Neuronal stem cell (in vitro differentiated cells): ENCODE measurements at regions not wholly inside any gene's neighbourhood (a gene's known extent, or its start where the extent isn't known, plus 50 kb on each side); places are given as distances from the start of the nearest gene placed in this dataset.

Experiments
- DNase-seq: peaks from one replicate; pipeline ENCODE4 v3.0.0-alpha.2; 2013; ENCODE audit warnings: low spot score
- H2AFZ ChIP-seq: one replicate; pipeline ENCODE4 v1.6.1; 2013; ENCODE audit warnings: mild to moderate bottlenecking, low read length, inconsistent platforms
- H2AK5ac ChIP-seq: 2 replicates; pipeline ENCODE4 v1.6.1; 2013; ENCODE audit warnings: low read depth, mild to moderate bottlenecking, inconsistent platforms, low read length, moderate library complexity, mixed read lengths
- H2BK120ac ChIP-seq: 2 replicates; pipeline ENCODE4 v1.6.1; 2013; ENCODE audit warnings: low read depth, mild to moderate bottlenecking, inconsistent platforms, low read length, moderate library complexity, mixed read lengths
- H2BK12ac ChIP-seq: one replicate; pipeline ENCODE4 v1.6.1; 2013; ENCODE audit warnings: low read length, inconsistent platforms
- H2BK15ac ChIP-seq: 2 replicates; pipeline ENCODE4 v1.6.1; 2013; ENCODE audit warnings: mild to moderate bottlenecking, low read length, inconsistent platforms, mixed read lengths
- H2BK5ac ChIP-seq: one replicate; pipeline ENCODE4 v1.6.1; 2013; ENCODE audit warnings: inconsistent platforms, mild to moderate bottlenecking, low read length, moderate library complexity
- H3K14ac ChIP-seq: one replicate; pipeline ENCODE4 v1.6.1; 2013; ENCODE audit warnings: low read length, inconsistent platforms
- H3K18ac ChIP-seq: 2 replicates; pipeline ENCODE4 v1.6.1; 2013; ENCODE audit warnings: low read length, inconsistent platforms
- H3K23ac ChIP-seq: 2 replicates; pipeline ENCODE4 v1.6.1; 2013; ENCODE audit warnings: low read depth, mild to moderate bottlenecking, mixed read lengths, low read length, inconsistent platforms; ENCODE audit not compliant: poor library complexity
- H3K27ac ChIP-seq: replicated peaks from 3 replicates; pipeline ENCODE4 v1.5.1; 2013; ENCODE audit warnings: low read length, inconsistent platforms
- H3K27me3 ChIP-seq, 3 experiments: 2 replicates each; pipeline ENCODE4 v1.6.1; 2013; ENCODE audit warnings: low read length in 3 of 3, mild to moderate bottlenecking in 2 of 3, inconsistent platforms in 1 of 3, low read depth in 1 of 3, mixed read lengths in 1 of 3, moderate library complexity in 1 of 3; ENCODE audit not compliant: control insufficient read depth in 3 of 3, insufficient read depth in 3 of 3
- H3K36me3 ChIP-seq, 2 donors: replicated peaks in 1 of 2; 2 replicates each; pipeline ENCODE4 v1.6.1; 2013; ENCODE audit warnings: low read length in 2 of 2; ENCODE audit not compliant: control insufficient read depth in 2 of 2, insufficient read depth in 2 of 2
- H3K4ac ChIP-seq: 2 replicates; pipeline ENCODE4 v1.6.1; 2013; ENCODE audit warnings: inconsistent platforms, mild to moderate bottlenecking, low read length, moderate library complexity
- H3K4me1 ChIP-seq, 2 donors: 1 replicate in 1 of 2; 2 replicates in 1 of 2; pipeline ENCODE4 v1.6.1; 2013; ENCODE audit warnings: low read length in 2 of 2, low read depth in 1 of 2; ENCODE audit not compliant: control insufficient read depth in 2 of 2, insufficient read depth in 1 of 2
- H3K4me2 ChIP-seq: one replicate; pipeline ENCODE4 v1.6.1; 2013; ENCODE audit warnings: mild to moderate bottlenecking, low read length, inconsistent platforms; ENCODE audit not compliant: insufficient read depth, poor library complexity, severe bottlenecking
- H3K4me3 ChIP-seq, 2 donors: 2 replicates each; pipeline ENCODE4 v1.5.1; 2013; ENCODE audit warnings: low read length in 2 of 2, mild to moderate bottlenecking in 2 of 2, inconsistent platforms in 1 of 2, moderate library complexity in 1 of 2
- H3K79me1 ChIP-seq: one replicate; pipeline ENCODE4 v1.6.1; 2013; ENCODE audit warnings: low read depth, mild to moderate bottlenecking, inconsistent platforms, low read length, moderate library complexity
- H3K9ac ChIP-seq: one replicate; pipeline ENCODE4 v1.6.1; 2013; ENCODE audit warnings: mild to moderate bottlenecking, low read depth, low read length, inconsistent platforms; ENCODE audit not compliant: poor library complexity
- H3K9me3 ChIP-seq, 2 donors: replicated peaks in 1 of 2; 2 replicates each; pipeline versions ENCODE3 to v1.6.1; 2013; ENCODE audit warnings: low read length in 2 of 2, mild to moderate bottlenecking in 2 of 2, inconsistent platforms in 1 of 2, low read depth in 1 of 2, mixed read lengths in 1 of 2, moderate library complexity in 1 of 2; ENCODE audit not compliant: control insufficient read depth in 2 of 2, insufficient read depth in 1 of 2
- H4K8ac ChIP-seq: one replicate; pipeline ENCODE4 v1.6.1; 2013; ENCODE audit warnings: low read depth, mild to moderate bottlenecking, inconsistent platforms, low read length, moderate library complexity
- H4K91ac ChIP-seq: one replicate; pipeline ENCODE4 v1.6.1; 2013; ENCODE audit warnings: low read length, low read depth, mild to moderate bottlenecking, inconsistent platforms; ENCODE audit not compliant: poor library complexity
- WGBS, 2 donors: extraction: QIAGEN DNeasy Blood & Tissue Kit; methylation state at CpG; one replicate each; pipeline ENCODE4 v1.1.7; 2013; ENCODE audit warnings: missing lambda C conversion rate in 2 of 2, mixed read lengths in 1 of 2; ENCODE audit not compliant: insufficient read length in 2 of 2, insufficient replicate concordance in 1 of 2; ENCODE audit errors: extremely low coverage in 2 of 2; 5-methylcytosine and 5-hydroxymethylcytosine counted together

GRCh38 chr11:43010042-43010441 is 301.8 kb upstream of the API5 start:
- Histone ChIP-seq H3K4ac (no peak overlapping the region), H3K18ac (no peak overlapping the region), H3K79me1 (no peaks in the 10 kb centered on the region), H4K8ac (no peak overlapping the region), H3K23ac (no peak overlapping the region), H4K91ac (no peak overlapping the region), H2BK5ac (no peak overlapping the region), H3K27ac (no peak overlapping the region), H3K4me3 (no peak overlapping the region), H2BK120ac (no peak overlapping the region), H3K36me3 (no peaks in the 10 kb centered on the region), H3K9me3 (no peaks in the 10 kb centered on the region), H3K27me3 (no peaks in the 10 kb centered on the region), H3K4me1 (peaks cover 0 to 2% of the 10 kb centered on the region in 2 donors), H3K4me2 (no peak overlapping the region), H2AK5ac (no peak overlapping the region), H2BK15ac (no peak overlapping the region), H3K9ac (no peak overlapping the region), H3K14ac (no peak overlapping the region), H2AFZ (no peak overlapping the region), H2BK12ac (no peak overlapping the region)
- DNase-seq, result no peak
- no CpG with 5 or more reads among the region's 4 CpGs for WGBS, 2 donors

GRCh38 chr11:43012606-43013005 is 299.2 kb upstream of the API5 start:
- no peak overlapping the region for H2BK15ac ChIP-seq
- no peaks in the 10 kb centered on the region for H3K27me3 ChIP-seq
- H3K18ac ChIP-seq, result no peak overlapping the region
- H4K91ac ChIP-seq, result no peak overlapping the region
- H3K4me2 ChIP-seq, result no peak overlapping the region
- no peak overlapping the region for H4K8ac ChIP-seq
- no peak overlapping the region for H3K23ac ChIP-seq
- H3K4me1 ChIP-seq, result peaks cover 0 to 2% of the 10 kb centered on the region in 2 donors
- H3K9ac ChIP-seq, result no peak overlapping the region
- no peak for DNase-seq
- H2AK5ac ChIP-seq, result no peak overlapping the region
- WGBS, 2 donors, result no CpG with 5 or more reads among the region's 2 CpGs
- no peak overlapping the region for H2BK5ac ChIP-seq
- no peak overlapping the region for H2AFZ ChIP-seq
- H3K9me3 ChIP-seq, result no peaks in the 10 kb centered on the region
- H3K79me1 ChIP-seq, result no peaks in the 10 kb centered on the region
- no peak overlapping the region for H3K14ac ChIP-seq
- H3K4ac ChIP-seq, result no peak overlapping the region
- H3K27ac ChIP-seq, result no peak overlapping the region
- no peak overlapping the region for H3K4me3 ChIP-seq
- no peak overlapping the region for H2BK12ac ChIP-seq
- no peaks in the 10 kb centered on the region for H3K36me3 ChIP-seq
- no peak overlapping the region for H2BK120ac ChIP-seq

- Histone ChIP-seq H2BK5ac (no peak overlapping the region), H4K8ac (no peak overlapping the region), H3K27ac (no peak overlapping the region), H2AK5ac (no peak overlapping the region), H3K4me1 (no peaks in the 10 kb centered on the region), H2AFZ (no peak overlapping the region), H2BK15ac (no peak overlapping the region), H3K14ac (no peak overlapping the region), H3K9me3 (no peaks in the 10 kb centered on the region), H3K18ac (no peak overlapping the region), H3K27me3 (no peaks in the 10 kb centered on the region), H3K23ac (no peak overlapping the region), H3K4me2 (no peak overlapping the region), H3K4me3 (no peak overlapping the region), H3K9ac (no peak overlapping the region), H2BK12ac (no peak overlapping the region), H3K79me1 (no peaks in the 10 kb centered on the region), H2BK120ac (no peak overlapping the region), H4K91ac (no peak overlapping the region), H3K4ac (no peak overlapping the region), H3K36me3 (no peaks in the 10 kb centered on the region)
- DNase-seq, result no peak
Measured at GRCh38 chr11:43021466-43021865, 290.3 kb upstream of the API5 start.

GRCh38 chr11:43034341-43034740 is 277.5 kb upstream of the API5 start:
- Histone ChIP-seq H3K14ac (no peak overlapping the region), H3K18ac (no peak overlapping the region), H2BK12ac (no peak overlapping the region), H3K4ac (no peak overlapping the region), H2BK15ac (no peak overlapping the region), H3K79me1 (no peaks in the 10 kb centered on the region), H3K4me2 (no peak overlapping the region), H4K91ac (no peak overlapping the region), H3K4me3 (no peak overlapping the region), H3K4me1 (peaks cover 0 to 3% of the 10 kb centered on the region in 2 donors), H3K9ac (no peak overlapping the region), H2BK5ac (no peak overlapping the region), H4K8ac (no peak overlapping the region), H2AFZ (no peak overlapping the region), H3K23ac (no peak overlapping the region), H3K9me3 (no peaks in the 10 kb centered on the region), H2BK120ac (no peak overlapping the region), H3K27me3 (no peaks in the 10 kb centered on the region), H2AK5ac (no peak overlapping the region), H3K27ac (no peak overlapping the region), H3K36me3 (no peaks in the 10 kb centered on the region)
- no CpG with 5 or more reads among the region's 3 CpGs for WGBS, 2 donors
- no peak for DNase-seq
